NCI-H1092 (cell line): ENCODE measurements at regions not wholly inside any gene's neighbourhood (a gene's known extent, or its start where the extent isn't known, plus 50 kb on each side); places are given as distances from the start of the nearest gene placed in this dataset.
"Not testable (repeated sequence)": the region's sequence is repeated elsewhere in the genome, so short reads cannot be mapped to it uniquely, and the experiment has no call there.

Experiments
- DNase-seq: peaks from one replicate; lab custom pipeline; 2025; lab: John Stamatoyannopoulos, UW

GRCh38 chr4:123158576-123158975, 236.2 kb upstream of the NUDT6 start:
- no peak for DNase-seq

- no peak for DNase-seq
Measured at GRCh38 chr4:123159479-123159878, 237.1 kb upstream of the NUDT6 start.

- DNase-seq, result no peak
Measured at GRCh38 chr4:123162859-123163258, 233.7 kb upstream of the SPRY1 start.

GRCh38 chr4:123163501-123163900, 233.1 kb upstream of the SPRY1 start:
- no peak for DNase-seq

GRCh38 chr4:123166023-123166422, 230.6 kb upstream of the SPRY1 start:
- DNase-seq, result no peak

GRCh38 chr4:123167931-123168330, 228.7 kb upstream of the SPRY1 start:
- DNase-seq, result no peak

- no peak for DNase-seq
Measured at GRCh38 chr4:123168812-123169211, 227.8 kb upstream of the SPRY1 start.

- DNase-seq, result no peak
Measured at GRCh38 chr4:123170843-123171242, 225.8 kb upstream of the SPRY1 start.

- DNase-seq, result no peak
Measured at GRCh38 chr4:123176605-123177004, 220.0 kb upstream of the SPRY1 start.

GRCh38 chr4:123182289-123182688, 214.3 kb upstream of the SPRY1 start:
- DNase-seq, result no peak

- no peak for DNase-seq
Measured at GRCh38 chr4:123183308-123183707, 213.3 kb upstream of the SPRY1 start.

- not testable (repeated sequence) for DNase-seq
Measured at GRCh38 chr4:123183754-123184153, 212.8 kb upstream of the SPRY1 start.

- no peak for DNase-seq
Measured at GRCh38 chr4:123186731-123187130, 209.9 kb upstream of the SPRY1 start.

- DNase-seq, result no peak
Measured at GRCh38 chr4:123190176-123190575, 206.4 kb upstream of the SPRY1 start.

- DNase-seq, result no peak
Measured at GRCh38 chr4:123191728-123192127, 204.9 kb upstream of the SPRY1 start.

- DNase-seq, result no peak
Measured at GRCh38 chr4:123193802-123194367, 202.7 kb upstream of the SPRY1 start.

- DNase-seq, result no peak
Measured at GRCh38 chr4:123198706-123199105, 197.9 kb upstream of the SPRY1 start.

- DNase-seq, result no peak
Measured at GRCh38 chr4:123200051-123200940, 196.3 kb upstream of the SPRY1 start.

- DNase-seq, result no peak
Measured at GRCh38 chr4:123204737-123205136, 191.9 kb upstream of the SPRY1 start.

- no peak for DNase-seq
Measured at GRCh38 chr4:123206016-123206415, 190.6 kb upstream of the SPRY1 start.

- DNase-seq, result no peak
Measured at GRCh38 chr4:123209436-123209835, 187.2 kb upstream of the SPRY1 start.

- DNase-seq, result no peak
Measured at GRCh38 chr4:123215536-123215935, 181.1 kb upstream of the SPRY1 start.

GRCh38 chr4:123216543-123216942, 180.1 kb upstream of the SPRY1 start:
- DNase-seq, result no peak

GRCh38 chr4:123216946-123217345, 179.6 kb upstream of the SPRY1 start:
- DNase-seq, result no peak
